ENCODE measurements at regions not wholly inside any gene's neighbourhood (a gene's known extent, or its start where the extent isn't known, plus 50 kb on each side); places are given as distances from the start of the nearest gene placed in this dataset.

DNA sequence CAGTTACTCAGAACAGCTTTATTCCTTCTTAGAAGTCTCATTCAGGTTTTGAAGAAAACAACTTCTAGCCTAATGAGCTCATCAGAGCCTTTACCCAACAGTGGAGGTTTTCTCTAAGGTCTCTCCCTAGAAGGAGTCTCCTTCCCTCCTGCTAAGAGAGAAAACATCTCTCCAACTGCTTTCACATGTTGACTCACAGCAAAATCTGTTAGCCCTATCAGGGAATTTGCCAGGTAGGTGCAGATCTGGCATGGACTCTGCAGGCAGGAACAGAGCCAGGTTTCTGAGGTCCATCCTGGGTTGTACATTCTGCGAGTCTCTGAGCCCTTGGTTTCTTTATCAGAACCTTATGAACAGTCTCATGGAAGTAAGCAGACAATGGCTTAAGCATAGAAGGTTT lies 214.4 kb downstream of the HIPK3 start:
- no peak overlapping the region for H2AFZ ChIP-seq (ENCODE audit: insufficient read depth, low read depth, low read length, poor library complexity, severe bottlenecking)
- Mint-ChIP-seq H3K4me3 (no peak overlapping the region), H3K9me3 (ENCODE audit: insufficient read depth) (no peaks in the 10 kb centered on the region), H3K27me3 (peaks cover 30% of the 10 kb centered on the region), H3K27ac (no peak overlapping the region), H3K4me1 (no peaks in the 10 kb centered on the region)
- no peak for DNase-seq
- no peak overlapping the region for H3K4me2 ChIP-seq (replicated peaks; ENCODE audit: low read depth, low read length, poor library complexity, severe bottlenecking)
- ChIA-PET CTCF (no interaction called here), POLR2A (no interaction called here)
- intact Hi-C loops (cut with micrococcal nuclease) = no loop called here
- no peak for ATAC-seq (ENCODE audit: low read depth)
- no peak overlapping the region for H3K9ac ChIP-seq (ENCODE audit: low read length)
- no peaks in the 10 kb centered on the region for H3K79me2 ChIP-seq (ENCODE audit: control insufficient read depth, insufficient read depth, low read length)
- H4K20me1 ChIP-seq (ENCODE audit: control insufficient read depth, insufficient read depth, low read length, poor library complexity, severe bottlenecking) = no peaks in the 10 kb centered on the region
- H3K36me3 ChIP-seq (replicated peaks in 1 of 2; ENCODE audit: control extremely low read depth in 1 of 2, control insufficient read depth in 1 of 2, extremely low read depth in 1 of 2, insufficient read depth in 2 of 2, low read length in 1 of 2) = no peaks in the 10 kb centered on the region
- no peaks in the 10 kb centered on the region for H3K9me3 ChIP-seq (ENCODE audit: control extremely low read depth in 1 of 3, control insufficient read depth in 2 of 3, insufficient read depth in 1 of 3, low read length in 2 of 3)
- WGBS (ENCODE audit: insufficient coverage) = 93% methylated on average over 1 of the region's 1 CpG
- H3K27me3 ChIP-seq (replicated peaks in 1 of 4; ENCODE audit: control extremely low read depth in 1 of 4, control insufficient read depth in 3 of 4, insufficient read depth in 4 of 4, low read length in 3 of 4) = peaks cover 0 to 12% (median 0%) of the 10 kb centered on the region in 4 experiments
- H3K27ac ChIP-seq (ENCODE audit: low read length in 2 of 2) = no peak overlapping the region
- TF ChIP-seq, protein P1, sequence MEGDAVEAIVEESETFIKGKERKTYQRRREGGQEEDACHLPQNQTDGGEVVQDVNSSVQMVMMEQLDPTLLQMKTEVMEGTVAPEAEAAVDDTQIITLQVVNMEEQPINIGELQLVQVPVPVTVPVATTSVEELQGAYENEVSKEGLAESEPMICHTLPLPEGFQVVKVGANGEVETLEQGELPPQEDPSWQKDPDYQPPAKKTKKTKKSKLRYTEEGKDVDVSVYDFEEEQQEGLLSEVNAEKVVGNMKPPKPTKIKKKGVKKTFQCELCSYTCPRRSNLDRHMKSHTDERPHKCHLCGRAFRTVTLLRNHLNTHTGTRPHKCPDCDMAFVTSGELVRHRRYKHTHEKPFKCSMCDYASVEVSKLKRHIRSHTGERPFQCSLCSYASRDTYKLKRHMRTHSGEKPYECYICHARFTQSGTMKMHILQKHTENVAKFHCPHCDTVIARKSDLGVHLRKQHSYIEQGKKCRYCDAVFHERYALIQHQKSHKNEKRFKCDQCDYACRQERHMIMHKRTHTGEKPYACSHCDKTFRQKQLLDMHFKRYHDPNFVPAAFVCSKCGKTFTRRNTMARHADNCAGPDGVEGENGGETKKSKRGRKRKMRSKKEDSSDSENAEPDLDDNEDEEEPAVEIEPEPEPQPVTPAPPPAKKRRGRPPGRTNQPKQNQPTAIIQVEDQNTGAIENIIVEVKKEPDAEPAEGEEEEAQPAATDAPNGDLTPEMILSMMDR (IDR thresholded peaks at IDR 0.05) = no peak
- no peak for TF ChIP-seq EZH2 (IDR thresholded peaks at IDR 0.05; ENCODE audit: borderline replicate concordance, insufficient read depth, low read depth, low read length, poor library complexity, severe bottlenecking)
- H3K4me3 ChIP-seq (ENCODE audit: control extremely low read depth in 1 of 5, extremely low read depth in 1 of 5, insufficient read depth in 1 of 5, low read depth in 2 of 5, low read length in 4 of 5) = no peak overlapping the region
- H3K4me1 ChIP-seq (ENCODE audit: control insufficient read depth in 2 of 2, insufficient read depth in 2 of 2, low read length in 2 of 2) = no peaks in the 10 kb centered on the region

GRCh38 chr11:33467966-33468365 lies 210.8 kb downstream of the HIPK3 start:
- TF ChIP-seq, protein P1 (IDR thresholded peaks at IDR 0.05) = no peak
- TF ChIP-seq EZH2 (IDR thresholded peaks at IDR 0.05; ENCODE audit: borderline replicate concordance, insufficient read depth, low read depth, low read length, poor library complexity, severe bottlenecking) = no peak
- Histone ChIP-seq H3K9me3 (ENCODE audit: control extremely low read depth in 1 of 3, control insufficient read depth in 2 of 3, insufficient read depth in 1 of 3, low read length in 2 of 3) (no peaks in the 10 kb centered on the region), H4K20me1 (ENCODE audit: control insufficient read depth, insufficient read depth, low read length, poor library complexity, severe bottlenecking) (no peaks in the 10 kb centered on the region), H3K27me3 (replicated peaks in 1 of 4; ENCODE audit: control extremely low read depth in 1 of 4, control insufficient read depth in 3 of 4, insufficient read depth in 4 of 4, low read length in 3 of 4) (peaks cover 0 to 5% (median 0%) of the 10 kb centered on the region in 4 experiments), H3K4me1 (ENCODE audit: control insufficient read depth in 2 of 2, insufficient read depth in 2 of 2, low read length in 2 of 2) (no peaks in the 10 kb centered on the region), H3K4me3 (ENCODE audit: control extremely low read depth in 1 of 5, extremely low read depth in 1 of 5, insufficient read depth in 1 of 5, low read depth in 2 of 5, low read length in 4 of 5) (no peak overlapping the region), H3K9ac (ENCODE audit: low read length) (no peak overlapping the region), H2AFZ (ENCODE audit: insufficient read depth, low read depth, low read length, poor library complexity, severe bottlenecking) (no peak overlapping the region), H3K36me3 (replicated peaks in 1 of 2; ENCODE audit: control extremely low read depth in 1 of 2, control insufficient read depth in 1 of 2, extremely low read depth in 1 of 2, insufficient read depth in 2 of 2, low read length in 1 of 2) (no peaks in the 10 kb centered on the region), H3K27ac (ENCODE audit: low read length in 2 of 2) (no peak overlapping the region), H3K79me2 (ENCODE audit: control insufficient read depth, insufficient read depth, low read length) (no peaks in the 10 kb centered on the region), H3K4me2 (replicated peaks; ENCODE audit: low read depth, low read length, poor library complexity, severe bottlenecking) (no peak overlapping the region)
- Mint-ChIP-seq H3K4me3 (no peak overlapping the region), H3K27ac (no peak overlapping the region), H3K27me3 (peaks cover 22% of the 10 kb centered on the region), H3K4me1 (no peaks in the 10 kb centered on the region), H3K9me3 (ENCODE audit: insufficient read depth) (no peaks in the 10 kb centered on the region)
- intact Hi-C loops (cut with micrococcal nuclease) = no loop called here
- CTCF ChIA-PET = no interaction called here
- POLR2A ChIA-PET = no interaction called here
- DNase-seq (no peak), ATAC-seq (ENCODE audit: low read depth) (no peak)
- WGBS (ENCODE audit: insufficient coverage) = 80% methylated on average over 1 of the region's 4 CpGs

Measured in B cell (primary cell).